ENCODE measurements at regions not wholly inside any gene's neighbourhood (a gene's known extent, or its start where the extent isn't known, plus 50 kb on each side); places are given as distances from the start of the nearest gene placed in this dataset.

- no peak for TF ChIP-seq CTCF (IDR thresholded peaks at IDR 0.05)
- no peak for TF ChIP-seq POLR2A (IDR thresholded peaks at IDR 0.05)
- TF ChIP-seq POLR2AphosphoS5 (IDR thresholded peaks at IDR 0.05), result no peak
Measured at GRCh38 chr11:128198216-128198772, 389.1 kb downstream of the ETS1 start.

Data from prostate gland (tissue), 2 donors.